Loucy (cell line): ENCODE measurements at regions not wholly inside any gene's neighbourhood (a gene's known extent, or its start where the extent isn't known, plus 50 kb on each side); places are given as distances from the start of the nearest gene placed in this dataset.

Experiments
- H2AFZ ChIP-seq: fragments of 200-600 bp; sonication (generic); 2 replicates; pipeline ENCODE4 v1.6.0; 2016; ENCODE audit warnings: antibody characterized with exemption, mild to moderate bottlenecking, low read length, moderate library complexity
- H3F3A ChIP-seq: fragments of 200-600 bp; 2 replicates; pipeline ENCODE4 v1.6.0; 2016; ENCODE audit warnings: antibody characterized with exemption, low read depth, mild to moderate bottlenecking
- H3K27me3 ChIP-seq: fragments of 200-600 bp; sonication (generic); 2 replicates; pipeline ENCODE4 v1.6.1; 2014; ENCODE audit warnings: low read length, mild to moderate bottlenecking; ENCODE audit not compliant: insufficient read depth, poor library complexity, severe bottlenecking
- H3K36me3 ChIP-seq: fragments of 200-600 bp; sonication (generic); 2 replicates; pipeline ENCODE4 v1.6.1; 2016; ENCODE audit warnings: low read length; ENCODE audit not compliant: insufficient read depth
- H3K4me1 ChIP-seq: fragments of 200-600 bp; sonication (generic); 2 replicates; pipeline ENCODE4 v1.5.1; 2014; ENCODE audit warnings: low read length, mild to moderate bottlenecking; ENCODE audit not compliant: insufficient read depth, poor library complexity, severe bottlenecking
- H3K4me2 ChIP-seq: fragments of 200-600 bp; sonication (generic); 2 replicates; pipeline ENCODE4 v1.6.0; 2014; ENCODE audit warnings: antibody characterized with exemption, low read length, low read depth, mild to moderate bottlenecking; ENCODE audit not compliant: poor library complexity, severe bottlenecking
- H3K4me3 ChIP-seq: fragments of 200-600 bp; sonication (generic); 2 replicates; pipeline ENCODE4 v1.5.1; 2014; ENCODE audit warnings: low read length, mild to moderate bottlenecking, mixed read lengths; ENCODE audit not compliant: poor library complexity, severe bottlenecking
- H3K79me2 ChIP-seq: fragments of 200-600 bp; sonication (generic); 2 replicates; pipeline ENCODE4 v1.6.1; 2014; ENCODE audit warnings: low read length; ENCODE audit not compliant: insufficient read depth
- H3K9ac ChIP-seq: fragments of 200-600 bp; sonication (generic); 2 replicates; pipeline ENCODE4 v1.6.0; 2014; ENCODE audit warnings: mild to moderate bottlenecking, low read depth, low read length, moderate library complexity; ENCODE audit not compliant: poor library complexity, severe bottlenecking
- H3K9me2 ChIP-seq: fragments of 200-600 bp; sonication (generic); replicated peaks from 2 replicates; pipeline ENCODE4 v1.6.1; 2016; ENCODE audit warnings: low read depth, low read length, mixed read lengths
- H3K9me3 ChIP-seq: fragments of 200-600 bp; sonication (generic); 2 replicates; pipeline ENCODE4 v1.6.1; 2014; ENCODE audit warnings: mild to moderate bottlenecking, antibody characterized with exemption, low read length, low read depth; ENCODE audit not compliant: insufficient read depth
- H4K20me1 ChIP-seq: fragments of 200-600 bp; sonication (generic); 2 replicates; pipeline ENCODE4 v1.6.0; 2014; ENCODE audit warnings: antibody characterized with exemption, low read length, mild to moderate bottlenecking; ENCODE audit not compliant: insufficient read depth, poor library complexity, severe bottlenecking
- CTCF ChIP-seq: fragments of 200-600 bp; sonication (generic); conservative IDR thresholded peaks from 2 replicates; pipeline ENCODE4 v1.5.1; 2014; ENCODE audit warnings: mild to moderate bottlenecking, antibody characterized with exemption, low read length
- EZH2phosphoT487 ChIP-seq: fragments of 200-600 bp; IDR thresholded peaks from 2 replicates; pipeline ENCODE4 v1.6.1; 2018; ENCODE audit warnings: antibody characterized with exemption, mild to moderate bottlenecking, moderate library complexity, borderline replicate concordance

- Histone ChIP-seq H3K4me1 (no peaks in the 10 kb centered on the region), H2AFZ (no peak overlapping the region), H3K79me2 (no peaks in the 10 kb centered on the region), H3K9ac (no peak overlapping the region), H3K4me2 (no peak overlapping the region), H4K20me1 (no peaks in the 10 kb centered on the region), H3K9me2 (no peaks in the 10 kb centered on the region), H3K4me3 (no peak overlapping the region), H3F3A (no peaks in the 10 kb centered on the region), H3K36me3 (no peaks in the 10 kb centered on the region), H3K9me3 (no peaks in the 10 kb centered on the region), H3K27me3 (no peaks in the 10 kb centered on the region)
- TF ChIP-seq CTCF, result no peak
These were observed 198.4 kb downstream of the ADAMTS15 start for GRCh38 chr11:130646881-130647280.

- no peaks in the 10 kb centered on the region for H3K9me2 ChIP-seq
- TF ChIP-seq EZH2phosphoT487 (no peak), CTCF (no peak)
- no peaks in the 10 kb centered on the region for H3K27me3 ChIP-seq
- no peaks in the 10 kb centered on the region for H3K79me2 ChIP-seq
- H3K36me3 ChIP-seq, result no peaks in the 10 kb centered on the region
- no peaks in the 10 kb centered on the region for H3F3A ChIP-seq
- no peaks in the 10 kb centered on the region for H3K9me3 ChIP-seq
- no peak overlapping the region for H3K9ac ChIP-seq
- no peak overlapping the region for H2AFZ ChIP-seq
- no peaks in the 10 kb centered on the region for H3K4me1 ChIP-seq
- H4K20me1 ChIP-seq, result no peaks in the 10 kb centered on the region
- no peak overlapping the region for H3K4me3 ChIP-seq
- H3K4me2 ChIP-seq, result no peak overlapping the region
These were observed 198.9 kb downstream of the ADAMTS15 start for GRCh38 chr11:130647371-130647770.

DNA sequence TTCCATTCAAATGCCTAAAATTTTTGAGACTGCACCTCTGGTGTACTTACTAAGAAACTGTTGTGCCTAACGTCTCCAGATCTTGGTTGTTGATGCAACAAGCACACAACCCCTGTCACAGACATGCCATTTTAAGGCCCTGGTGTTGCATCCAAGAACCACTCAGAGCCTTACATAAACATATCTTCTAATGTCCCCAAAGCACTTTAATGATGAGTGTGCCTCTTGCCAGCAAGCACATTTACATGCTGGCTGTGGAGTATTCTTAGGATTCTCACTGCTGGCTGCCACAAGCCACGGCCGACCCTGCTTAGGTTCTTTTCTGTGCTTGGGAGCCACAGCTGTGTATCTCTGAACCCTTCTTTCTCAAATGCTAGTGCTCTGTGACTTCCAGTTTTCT lies 201.4 kb downstream of the ADAMTS15 start:
- no peaks in the 10 kb centered on the region for H3K9me2 ChIP-seq
- TF ChIP-seq EZH2phosphoT487 (no peak), CTCF (no peak)
- no peaks in the 10 kb centered on the region for H3F3A ChIP-seq
- no peaks in the 10 kb centered on the region for H4K20me1 ChIP-seq
- H3K27me3 ChIP-seq, result no peaks in the 10 kb centered on the region
- H3K4me3 ChIP-seq, result no peak overlapping the region
- no peaks in the 10 kb centered on the region for H3K79me2 ChIP-seq
- no peaks in the 10 kb centered on the region for H3K9me3 ChIP-seq
- no peaks in the 10 kb centered on the region for H3K36me3 ChIP-seq
- H2AFZ ChIP-seq, result no peak overlapping the region
- no peak overlapping the region for H3K9ac ChIP-seq
- H3K4me1 ChIP-seq, result no peaks in the 10 kb centered on the region
- no peak overlapping the region for H3K4me2 ChIP-seq
